Bone marrow (tissue), 2 donors: ENCODE measurements at regions not wholly inside any gene's neighbourhood (a gene's known extent, or its start where the extent isn't known, plus 50 kb on each side); places are given as distances from the start of the nearest gene placed in this dataset.
"Not testable (repeated sequence)": the region's sequence is repeated elsewhere in the genome, so short reads cannot be mapped to it uniquely, and the experiment has no call there.

ENCODE experiments used
- DNase-seq, 2 donors: peaks; one replicate each; lab custom pipeline; 2025; lab: John Stamatoyannopoulos, UW

- DNase-seq, result no peak
Measured at GRCh38 chr20:11976966-11977365, 59.3 kb downstream of the BTBD3 start.

GRCh38 chr20:11978496-11978895 lies 60.8 kb downstream of the BTBD3 start:
- DNase-seq, result no peak

DNA sequence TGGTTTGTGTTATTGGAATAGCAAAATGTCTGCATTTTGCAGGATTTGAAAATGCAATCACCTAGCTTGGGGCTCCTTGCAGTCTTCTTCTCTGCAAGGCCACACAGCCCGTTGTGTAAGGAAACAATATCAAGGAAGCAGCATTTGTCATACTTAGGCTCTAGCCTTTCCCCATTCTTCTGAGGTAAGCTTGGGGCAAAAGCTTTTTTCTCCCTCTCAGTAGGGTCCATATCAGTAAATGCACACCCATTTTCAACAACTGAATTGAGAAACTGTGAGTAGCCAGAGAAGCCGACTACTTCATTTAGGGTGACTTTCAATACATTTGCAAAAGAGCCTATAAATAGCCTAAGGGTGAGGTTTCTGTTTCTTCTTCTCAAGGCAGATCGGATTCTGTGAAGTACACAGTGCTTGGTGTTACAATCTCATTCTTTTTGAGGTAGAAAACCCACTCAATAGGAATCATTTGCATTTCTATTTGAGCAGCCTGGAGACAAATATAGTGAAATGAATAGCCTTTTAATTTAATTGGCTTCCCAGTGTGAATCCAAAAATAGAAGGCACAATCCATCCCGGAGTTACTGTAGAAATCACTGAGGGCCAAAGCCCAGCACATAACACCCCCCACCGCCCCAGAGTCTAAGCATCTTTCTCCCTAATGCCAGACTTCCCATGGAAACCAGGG lies 61.8 kb downstream of the BTBD3 start:
- DNase-seq, result no peak

DNA sequence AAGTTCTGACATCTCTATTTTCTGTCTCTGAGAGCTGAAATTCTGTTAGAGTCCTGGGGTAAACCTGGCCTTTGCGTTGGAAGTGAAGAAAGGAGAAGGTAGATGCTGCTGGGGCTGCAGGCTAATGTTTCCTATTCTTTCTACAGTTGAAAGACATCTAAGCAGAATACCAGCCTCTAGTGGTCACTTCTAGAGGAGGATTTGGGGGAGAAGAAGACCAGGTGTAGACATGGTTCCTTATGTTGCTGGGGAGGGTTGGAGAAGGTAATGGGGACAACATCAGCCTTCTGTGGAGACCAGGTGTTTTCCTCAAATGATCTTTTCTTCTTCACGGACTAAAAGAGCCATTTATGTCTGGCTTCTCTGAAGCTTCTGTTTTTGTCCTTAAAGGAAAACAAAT lies 62.6 kb downstream of the BTBD3 start:
- DNase-seq, result no peak

DNA sequence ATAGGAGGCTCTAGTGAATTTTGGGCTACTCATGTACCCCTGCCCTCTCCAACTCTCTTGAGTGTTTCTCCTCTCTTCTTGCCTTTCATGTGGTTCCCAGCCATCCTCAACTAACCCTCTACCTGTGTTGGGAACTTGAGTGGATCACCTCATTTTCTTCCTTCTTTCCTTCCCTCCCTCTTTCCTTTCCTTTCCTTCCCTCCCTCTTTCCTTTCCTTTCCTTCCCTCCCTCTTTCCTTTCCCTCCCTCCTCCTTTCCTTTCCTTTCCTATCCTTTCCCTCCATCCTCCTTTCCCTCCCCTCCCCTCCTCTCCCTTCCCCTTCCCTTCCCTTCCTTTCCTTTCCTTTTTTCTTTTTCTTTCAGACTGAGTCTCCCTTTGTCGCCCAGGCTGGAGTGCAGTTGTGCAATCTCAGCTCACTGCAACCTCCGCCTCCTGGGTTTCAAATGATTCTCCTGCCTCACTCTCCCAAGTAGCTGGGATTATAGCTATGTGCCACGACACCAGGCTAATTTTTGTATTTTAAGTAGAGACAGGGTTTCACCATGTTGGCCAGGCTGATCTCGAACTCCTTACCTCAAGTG lies 63.8 kb downstream of the BTBD3 start:
- DNase-seq, result no peak

DNA sequence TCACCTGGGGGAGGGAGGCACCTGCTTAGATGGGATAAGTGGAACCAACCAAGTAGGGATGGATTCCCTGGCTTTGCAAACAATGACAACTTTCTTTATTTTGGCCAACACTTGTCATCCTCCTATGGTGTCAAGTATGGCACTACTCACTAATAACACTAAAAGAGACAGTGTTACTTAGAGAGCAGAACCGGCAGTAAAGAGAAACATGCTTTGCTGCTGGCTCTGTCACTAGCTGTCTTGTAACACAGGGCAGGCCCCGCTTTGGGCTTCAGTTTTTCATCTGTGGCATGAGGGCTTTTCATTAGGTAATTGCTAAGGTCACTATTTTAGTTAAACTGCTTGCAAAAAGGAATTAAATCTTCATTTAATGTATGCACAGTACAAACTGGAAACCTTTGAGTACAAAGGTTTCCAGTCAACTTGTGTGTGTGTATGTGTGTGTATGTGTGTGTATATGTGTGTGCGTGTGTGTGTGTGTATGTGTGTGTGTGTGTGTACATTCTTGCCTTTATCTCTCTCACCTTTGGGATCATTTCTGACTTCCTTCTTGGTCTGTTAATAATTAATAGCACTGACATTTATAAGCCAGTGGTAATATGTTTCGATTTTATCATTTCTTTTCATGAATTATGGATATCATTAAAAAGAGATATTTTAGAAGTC lies 64.7 kb downstream of the BTBD3 start:
- no peak for DNase-seq

DNA sequence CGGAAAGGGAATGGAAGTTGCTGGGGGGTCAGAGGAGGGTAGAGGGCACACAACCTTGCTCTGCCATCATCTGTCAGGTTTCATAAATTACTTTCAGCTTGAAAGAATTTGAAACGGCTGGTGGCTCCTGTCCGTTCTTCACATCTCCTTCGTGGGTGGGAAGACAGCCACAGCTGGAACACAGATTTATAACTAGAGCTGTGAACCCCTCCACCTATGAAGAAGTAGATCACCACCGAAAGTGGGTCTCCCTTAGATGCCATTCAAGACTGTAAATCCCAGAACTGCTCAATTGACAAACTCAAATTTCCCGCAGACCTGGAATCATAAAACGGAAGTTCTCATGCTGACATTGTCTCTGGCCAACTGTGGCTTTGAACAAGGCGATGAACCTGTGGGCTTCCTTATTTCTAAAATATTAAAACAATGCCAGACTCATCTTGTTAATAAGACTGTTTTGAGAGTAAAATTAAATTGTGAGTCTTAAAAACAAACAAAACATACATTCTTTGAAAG lies 65.3 kb downstream of the BTBD3 start:
- no peak for DNase-seq

DNA sequence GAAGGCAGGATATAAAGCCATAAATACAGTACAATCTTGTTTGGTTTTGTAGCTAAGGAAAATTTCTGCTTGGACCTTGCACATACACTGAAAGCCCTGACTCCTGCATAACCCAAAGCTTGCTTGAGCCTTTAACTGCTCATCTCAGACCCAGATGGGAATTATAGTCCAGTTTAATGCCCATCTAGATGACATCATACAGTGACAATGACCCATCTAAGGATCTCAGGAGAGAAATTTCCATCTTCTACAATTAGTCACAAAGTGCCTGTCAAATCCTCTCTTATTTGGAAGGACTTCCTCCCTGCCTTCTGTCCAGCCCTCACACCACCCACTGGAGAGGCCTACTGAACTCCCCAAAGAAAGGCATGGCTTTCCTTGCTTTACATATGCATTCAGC lies 69.3 kb downstream of the BTBD3 start:
- DNase-seq, result no peak

- no peak for DNase-seq
Measured at GRCh38 chr20:11987526-11987925, 69.8 kb downstream of the BTBD3 start.

DNA sequence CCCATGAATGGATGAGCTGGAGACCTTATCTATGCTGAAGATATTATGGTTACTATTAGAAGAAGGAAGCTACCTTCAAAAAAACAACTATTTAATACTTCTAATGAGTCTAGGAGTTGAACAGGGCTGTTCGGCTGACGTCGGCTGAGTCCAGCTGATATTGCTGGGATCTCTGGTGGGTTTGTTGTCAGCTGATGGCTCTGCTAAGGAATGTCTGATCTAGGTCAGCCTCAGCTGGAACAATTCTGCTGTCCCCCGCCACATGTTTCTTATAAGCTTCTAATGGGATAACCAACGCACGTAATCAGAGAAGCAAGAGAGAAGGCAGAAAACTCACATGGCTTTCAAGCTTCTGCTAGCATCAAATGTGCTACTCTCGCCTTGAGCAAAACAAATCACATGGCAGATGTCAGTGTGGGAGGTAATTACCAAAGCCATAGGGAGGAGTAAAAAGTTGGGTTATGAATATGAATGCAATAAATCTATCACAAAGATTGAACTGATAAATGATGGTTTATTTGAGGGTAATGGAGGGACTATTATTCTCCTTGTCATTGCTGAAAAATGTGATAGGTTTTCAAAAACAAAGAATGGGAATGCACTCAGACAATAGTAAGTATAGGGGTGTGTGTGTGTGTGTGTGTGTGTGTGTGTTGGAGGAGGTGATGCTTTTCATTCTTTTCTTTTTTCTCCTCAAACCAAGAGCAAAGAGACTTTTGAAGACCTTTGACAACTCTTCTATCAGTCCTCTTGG lies 71.5 kb downstream of the BTBD3 start:
- no peak for DNase-seq

GRCh38 chr20:11992426-11992825 lies 74.7 kb downstream of the BTBD3 start:
- no peak for DNase-seq

DNA sequence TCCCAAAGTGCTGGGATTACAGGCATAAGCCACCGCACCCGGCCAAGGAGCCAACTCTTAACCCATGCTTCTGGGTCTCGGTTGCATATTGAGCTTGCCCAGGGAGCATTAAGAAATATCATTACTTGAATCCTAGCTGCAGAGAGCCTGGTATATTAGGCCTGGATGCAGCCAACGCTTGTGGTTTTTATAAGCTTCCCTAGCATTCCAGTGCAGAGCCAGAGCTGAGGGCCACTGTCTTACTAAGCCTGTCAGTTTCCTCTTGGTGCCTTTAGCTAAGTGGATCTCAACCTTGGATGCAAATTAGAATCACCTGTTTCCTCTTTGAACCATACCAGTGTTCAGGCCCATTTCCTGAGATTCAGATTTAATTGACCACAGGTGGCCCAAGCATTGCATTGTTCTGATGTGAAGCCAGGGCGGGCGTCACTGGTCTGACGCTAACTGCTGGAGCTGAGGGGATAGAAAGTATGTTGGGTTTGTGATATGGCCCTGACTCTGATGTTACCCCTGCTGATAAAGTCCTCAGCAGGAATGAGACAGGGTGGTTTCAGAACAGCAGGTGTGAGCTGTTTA lies 76.3 kb downstream of the BTBD3 start:
- DNase-seq, result no peak

DNA sequence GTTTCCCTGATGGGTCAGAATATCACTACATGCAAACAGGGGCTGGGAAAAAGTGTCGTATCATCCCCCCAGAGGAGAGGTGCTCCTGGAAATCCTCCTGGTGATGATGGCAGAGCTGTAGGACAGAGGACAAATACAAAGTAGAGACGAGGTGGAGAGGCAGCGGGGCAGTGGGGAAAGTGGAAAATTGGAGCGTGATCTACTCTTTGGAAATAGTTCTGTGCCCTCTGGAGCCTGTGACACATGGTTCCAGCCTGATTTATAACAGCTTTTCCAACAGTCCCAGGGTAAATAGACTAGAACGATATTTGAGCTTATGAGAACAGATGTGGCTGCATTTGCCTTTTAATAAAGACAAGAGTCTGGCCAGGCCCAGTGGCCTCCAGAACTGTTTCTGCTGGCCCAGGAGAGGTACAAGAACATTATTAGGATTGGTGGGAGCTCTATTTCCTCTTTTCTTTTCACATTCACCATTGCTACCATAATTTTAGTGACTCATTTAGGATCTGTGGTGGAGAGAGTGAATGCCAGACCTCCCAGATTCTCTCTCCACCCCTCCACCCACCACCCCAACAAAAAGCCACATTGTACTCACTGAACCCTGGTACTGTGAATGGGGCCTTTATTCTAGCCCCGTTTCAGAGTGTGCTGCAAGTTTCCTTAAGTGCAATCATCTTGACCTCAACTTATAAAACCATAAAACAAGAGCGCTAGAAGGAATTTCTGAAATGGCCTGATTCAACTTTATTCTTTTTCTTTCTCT lies 78.3 kb downstream of the BTBD3 start:
- no peak for DNase-seq

GRCh38 chr20:12004776-12005175 lies 87.1 kb downstream of the BTBD3 start:
- not testable (repeated sequence) for DNase-seq

GRCh38 chr20:12012241-12013222 lies 94.8 kb downstream of the BTBD3 start:
- peak in 1 of 2 donors; percentile 66 for DNase-seq

DNA sequence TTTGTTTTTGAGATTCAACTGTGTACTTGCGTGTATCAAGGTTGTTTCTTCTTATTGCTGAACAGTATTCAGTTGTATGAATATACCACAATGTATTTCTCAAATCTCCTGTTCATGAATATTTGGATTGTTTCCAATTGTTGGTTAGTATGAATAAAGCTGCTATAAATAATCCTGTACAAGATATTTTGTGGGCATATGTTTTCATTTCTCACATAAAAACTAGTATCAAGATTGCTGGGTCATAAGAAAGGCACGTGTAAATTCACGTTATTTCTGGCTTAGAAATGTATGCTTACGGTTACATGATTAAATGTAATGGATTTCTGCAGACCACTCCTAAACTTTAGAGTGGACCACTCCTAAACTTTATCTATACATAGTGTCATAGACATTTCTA lies 96.6 kb downstream of the BTBD3 start:
- DNase-seq, result no peak

DNA sequence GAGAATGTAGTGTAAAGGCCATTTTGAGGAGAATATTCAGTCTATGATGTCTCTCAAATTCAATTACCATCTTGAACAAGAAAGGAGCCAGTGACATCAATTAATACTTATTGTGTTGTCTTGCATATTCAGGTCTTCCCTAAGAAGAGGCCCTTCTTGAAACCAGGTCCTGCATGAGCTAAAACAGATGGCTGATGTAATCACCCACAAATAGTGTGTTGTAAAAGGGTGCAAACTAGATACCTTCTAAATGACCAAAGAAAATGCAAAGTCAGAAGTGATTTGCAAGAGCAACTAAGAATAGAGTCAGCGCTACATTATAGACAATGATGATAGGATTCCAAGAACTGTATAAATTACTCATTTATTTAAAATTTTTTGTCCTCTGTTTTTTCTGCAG lies 97.0 kb downstream of the BTBD3 start:
- no peak for DNase-seq

DNA sequence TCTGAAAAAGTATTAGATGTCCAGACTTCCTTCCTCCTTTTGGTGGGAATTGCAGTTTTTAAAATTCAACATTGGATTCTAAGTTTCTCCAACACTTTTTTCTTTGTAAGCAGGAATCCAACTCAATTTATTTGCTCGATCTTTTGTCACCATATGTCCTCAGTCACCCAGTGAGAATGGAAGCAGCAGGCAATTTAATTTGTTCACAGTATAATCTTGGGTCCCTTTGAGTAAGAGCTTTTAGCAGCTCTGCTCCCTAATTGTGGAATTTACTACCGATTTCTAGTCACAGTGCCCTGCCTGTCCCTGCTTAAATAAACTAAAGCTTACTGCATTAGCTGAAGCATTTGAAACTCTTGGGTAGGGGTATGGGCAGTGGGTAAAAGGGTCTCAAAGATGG lies 98.6 kb downstream of the BTBD3 start:
- no peak for DNase-seq

DNA sequence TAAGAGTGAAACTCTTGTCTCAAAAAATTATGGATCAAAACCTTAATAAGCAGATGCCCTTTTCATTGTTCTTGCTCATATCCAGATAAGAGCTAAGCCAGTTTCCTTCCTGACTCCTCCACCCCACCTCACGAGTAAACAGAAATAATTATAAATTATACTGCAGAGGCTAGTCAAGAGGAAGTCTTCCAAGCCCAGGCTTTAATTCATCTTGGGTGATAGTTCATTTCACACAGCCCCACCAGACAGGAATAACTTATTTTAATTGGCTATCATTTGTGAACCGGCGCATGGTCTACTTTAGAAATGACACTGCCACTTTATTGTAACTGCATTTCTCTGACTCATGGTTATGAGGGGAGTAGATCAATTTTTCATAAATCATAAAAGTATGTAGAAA lies 102.0 kb downstream of the BTBD3 start:
- DNase-seq, result no peak

- DNase-seq, result no peak
Measured at GRCh38 chr20:12020846-12021245, 103.2 kb downstream of the BTBD3 start.
